Right renal cortex interstitium (tissue), 3 donors: ENCODE measurements at regions not wholly inside any gene's neighbourhood (a gene's known extent, or its start where the extent isn't known, plus 50 kb on each side); places are given as distances from the start of the nearest gene placed in this dataset.
"Not testable (repeated sequence)": the region's sequence is repeated elsewhere in the genome, so short reads cannot be mapped to it uniquely, and the experiment has no call there.

ENCODE experiments used
- DNase-seq, 3 donors: peaks; one replicate each; pipeline ENCODE4 v3.0.0-alpha.2; 2013; ENCODE audit warnings: low read depth in 3 of 3, low spot score in 2 of 3

- DNase-seq, result not testable (repeated sequence)
Measured at GRCh38 chr3:20921112-20921511, 735.1 kb upstream of the SGO1 start.

GRCh38 chr3:20916951-20917606 is 731.1 kb upstream of the SGO1 start:
- DNase-seq, result no peak

GRCh38 chr3:20914310-20914709 is 728.3 kb upstream of the SGO1 start:
- DNase-seq, result no peak

- DNase-seq, result no peak
Measured at GRCh38 chr3:20912406-20912805, 726.4 kb upstream of the SGO1 start.

GRCh38 chr3:20909511-20909910 is 723.5 kb upstream of the SGO1 start:
- DNase-seq, result no peak

- no peak for DNase-seq
Measured at GRCh38 chr3:20905210-20905805, 719.3 kb upstream of the SGO1 start.

GRCh38 chr3:20904671-20905070 is 718.7 kb upstream of the SGO1 start:
- no peak for DNase-seq

DNA sequence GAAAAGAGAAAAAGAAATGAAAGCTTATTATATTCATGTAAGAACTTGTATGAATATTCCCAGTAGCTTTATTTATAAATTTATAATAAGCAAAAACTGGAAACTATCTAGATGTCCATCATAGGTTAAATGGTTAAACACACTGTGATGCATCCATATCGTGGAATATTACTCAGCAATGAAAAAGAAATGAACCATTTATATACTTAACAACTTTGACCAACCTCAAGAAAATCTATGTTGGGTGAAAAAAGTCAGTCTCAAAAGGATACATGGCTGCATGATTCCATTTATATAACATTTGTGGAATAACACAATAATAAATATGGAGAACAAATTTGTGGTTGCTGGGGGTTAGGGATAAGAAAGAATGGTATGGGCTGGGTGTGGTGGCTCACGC is 713.0 kb upstream of the SGO1 start:
- DNase-seq, result no peak

GRCh38 chr3:20890111-20890519 is 704.1 kb upstream of the SGO1 start:
- DNase-seq, result no peak

DNA sequence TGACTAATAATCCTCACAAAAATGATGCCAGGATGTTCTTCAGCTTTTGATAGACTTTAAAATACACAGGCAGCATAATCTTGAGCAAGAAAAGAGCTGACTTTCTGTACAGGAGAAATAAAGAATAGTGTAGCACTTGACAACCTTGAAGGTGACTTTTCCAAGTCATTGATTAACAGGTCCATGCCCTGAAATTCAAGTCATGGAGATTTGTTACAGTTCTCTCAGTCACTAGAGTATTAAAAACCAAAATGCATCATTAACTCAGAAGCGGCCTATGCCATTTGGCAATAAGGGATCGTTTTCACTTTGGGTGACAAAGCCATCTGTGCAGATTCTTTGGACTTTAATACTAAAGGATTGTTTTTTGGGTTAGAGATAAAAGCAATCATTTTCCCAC is 692.7 kb upstream of the SGO1 start:
- DNase-seq, result peak in 1 of 3 donors; percentile 7

DNA sequence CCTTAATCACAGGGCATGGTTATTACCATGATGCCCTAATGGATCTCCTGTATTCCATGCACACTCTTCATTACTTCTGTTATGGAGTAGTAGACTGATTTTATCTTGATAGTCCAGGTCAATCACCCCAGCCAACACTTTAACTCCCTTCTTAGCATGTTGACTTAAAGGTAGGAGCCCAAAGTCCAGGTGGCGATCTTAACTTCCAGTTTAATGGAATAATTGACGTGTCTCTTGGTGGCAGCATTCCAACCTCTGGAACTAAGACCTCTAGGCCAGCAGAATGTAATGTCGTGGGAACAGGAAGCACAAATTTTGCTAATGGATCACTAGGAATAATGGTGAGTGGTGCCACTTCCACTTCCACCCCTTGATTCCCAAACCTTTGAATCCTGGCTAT is 687.2 kb upstream of the SGO1 start:
- DNase-seq, result no peak

DNA sequence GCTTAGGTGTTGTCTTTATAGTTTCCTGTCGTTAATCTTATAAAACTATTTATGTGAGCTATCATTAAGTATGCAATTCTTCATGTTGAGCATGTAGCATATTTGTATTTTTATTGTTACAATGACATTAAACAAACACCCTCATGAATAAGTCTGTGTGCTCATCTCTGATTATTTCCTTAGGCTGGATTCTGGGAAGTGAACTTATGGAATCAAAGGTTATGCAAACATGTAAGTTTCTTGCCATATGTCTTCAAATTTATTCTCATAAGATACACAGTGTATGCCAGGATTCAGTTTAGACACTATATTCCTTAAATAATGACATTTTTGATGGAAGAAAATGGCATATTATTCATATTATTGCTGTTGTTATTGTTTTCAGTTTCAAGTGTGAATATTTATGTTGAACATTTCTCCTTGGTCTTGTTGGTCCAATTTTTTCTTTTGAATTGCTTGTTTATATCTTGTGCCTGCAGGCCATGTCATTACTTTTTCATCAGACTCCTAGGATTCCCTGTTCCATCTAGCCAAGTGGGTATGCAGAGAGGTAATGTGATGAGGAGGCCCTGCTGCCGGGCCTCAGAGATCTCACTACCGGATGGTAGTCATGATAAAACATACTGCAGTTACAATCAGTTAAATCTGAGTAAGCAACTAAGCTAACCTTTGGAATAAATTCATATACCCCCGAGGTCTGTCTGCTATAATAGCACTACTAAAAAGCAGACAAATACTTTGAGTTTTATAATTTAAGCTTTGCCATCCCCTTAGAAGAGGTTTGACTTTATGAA is 684.3 kb upstream of the SGO1 start:
- no peak for DNase-seq

- DNase-seq, result no peak
Measured at GRCh38 chr3:20865803-20866202, 679.8 kb upstream of the SGO1 start.

DNA sequence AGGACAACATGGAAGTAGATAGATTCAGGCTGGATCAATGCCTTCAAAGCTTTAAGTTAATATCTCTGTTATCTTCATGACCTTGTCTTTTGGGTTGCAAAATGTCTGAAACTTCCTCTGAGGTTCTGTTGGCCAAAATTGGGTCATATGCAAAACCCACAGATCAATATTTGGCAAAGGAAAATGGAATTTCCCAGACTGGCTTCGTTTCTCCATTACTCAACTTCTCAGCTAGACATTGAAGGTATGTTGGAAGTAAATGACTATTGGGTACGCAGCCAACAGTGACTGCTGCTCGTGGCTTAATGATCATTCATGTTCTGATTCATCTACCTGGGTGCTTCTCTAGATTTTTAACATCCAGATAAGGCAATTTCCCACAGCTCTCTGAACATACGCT is 675.4 kb upstream of the SGO1 start:
- no peak for DNase-seq

DNA sequence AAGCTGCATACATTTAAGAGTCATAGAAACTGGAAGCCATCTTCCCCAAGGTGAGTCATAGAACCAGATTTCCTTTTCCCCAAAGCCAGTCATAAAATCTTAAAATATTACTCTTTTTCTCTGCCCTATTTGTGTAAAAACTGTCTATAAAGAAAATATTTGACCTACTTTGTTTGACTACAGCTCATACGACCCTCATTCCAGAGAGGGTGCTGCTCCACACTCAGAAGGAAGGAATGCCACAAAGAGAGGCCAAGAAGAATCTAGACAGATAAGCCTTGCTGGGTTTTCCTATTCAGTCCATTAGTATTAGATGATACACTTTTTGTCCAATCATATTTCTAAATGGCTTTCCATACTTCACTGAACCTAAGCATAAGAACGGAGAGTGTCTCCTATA is 671.6 kb upstream of the SGO1 start:
- no peak for DNase-seq

- no peak for DNase-seq
Measured at GRCh38 chr3:20853890-20854289, 667.9 kb upstream of the SGO1 start.

DNA sequence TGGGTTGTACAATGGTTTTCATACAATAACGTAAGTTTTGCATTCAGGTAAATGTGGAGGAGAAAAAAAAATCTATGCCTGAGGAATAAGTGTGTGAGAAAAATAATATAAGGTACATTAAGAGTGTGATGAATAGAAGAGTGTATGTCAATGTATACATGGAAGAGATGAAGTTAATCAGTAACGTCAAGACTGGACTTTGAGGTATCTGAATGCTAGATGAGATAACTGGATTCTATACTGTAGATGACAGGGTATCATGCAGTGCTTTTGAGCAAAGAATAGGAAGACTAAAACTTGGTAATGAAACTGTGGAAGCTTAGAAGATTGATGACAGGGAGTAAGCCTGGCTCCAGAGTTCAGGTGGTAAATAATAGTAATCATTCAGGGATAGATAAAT is 666.7 kb upstream of the SGO1 start:
- no peak for DNase-seq

DNA sequence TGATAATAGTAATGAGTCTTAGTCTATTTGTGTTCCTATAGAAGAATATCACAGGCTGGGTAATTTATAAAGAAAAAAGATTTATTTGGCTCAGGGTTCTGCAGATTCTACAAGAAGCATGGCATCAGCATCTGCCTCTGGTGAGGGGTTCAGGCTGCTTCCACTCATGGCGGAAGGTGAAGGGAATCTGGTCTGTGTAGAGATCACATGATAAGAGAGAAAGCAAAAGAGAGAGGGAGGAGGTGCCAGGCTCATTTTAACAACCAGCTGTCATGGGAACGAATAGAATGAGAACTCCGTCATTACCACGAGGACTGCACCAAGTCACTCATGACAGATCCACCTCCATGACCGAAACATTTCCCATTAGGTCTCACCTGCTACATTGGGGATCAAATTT is 664.0 kb upstream of the SGO1 start:
- DNase-seq, result no peak

DNA sequence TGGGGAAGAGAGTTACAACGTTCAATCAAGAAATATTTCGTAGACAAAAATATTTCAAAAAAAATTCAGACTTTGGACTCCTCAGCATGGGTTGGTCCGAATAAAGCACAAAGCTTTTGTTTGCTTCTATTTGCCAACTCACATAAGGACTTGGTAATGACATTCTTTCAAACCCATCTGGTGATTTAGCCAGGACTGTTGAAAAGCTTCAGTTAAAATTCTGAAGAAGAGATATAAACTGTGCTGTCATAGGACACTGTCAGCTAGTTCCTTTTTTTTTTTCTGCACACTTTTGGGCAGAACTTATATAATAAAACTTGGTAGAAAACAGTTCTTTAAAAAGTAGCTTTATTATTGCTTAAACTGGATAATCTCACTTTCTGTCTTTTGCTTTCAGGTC is 660.8 kb upstream of the SGO1 start:
- DNase-seq, result no peak

- DNase-seq, result no peak
Measured at GRCh38 chr3:20846066-20846465, 660.1 kb upstream of the SGO1 start.

- no peak for DNase-seq
Measured at GRCh38 chr3:20844851-20845250, 658.8 kb upstream of the SGO1 start.
